ENCODE measurements at regions not wholly inside any gene's neighbourhood (a gene's known extent, or its start where the extent isn't known, plus 50 kb on each side); places are given as distances from the start of the nearest gene placed in this dataset.

DNA sequence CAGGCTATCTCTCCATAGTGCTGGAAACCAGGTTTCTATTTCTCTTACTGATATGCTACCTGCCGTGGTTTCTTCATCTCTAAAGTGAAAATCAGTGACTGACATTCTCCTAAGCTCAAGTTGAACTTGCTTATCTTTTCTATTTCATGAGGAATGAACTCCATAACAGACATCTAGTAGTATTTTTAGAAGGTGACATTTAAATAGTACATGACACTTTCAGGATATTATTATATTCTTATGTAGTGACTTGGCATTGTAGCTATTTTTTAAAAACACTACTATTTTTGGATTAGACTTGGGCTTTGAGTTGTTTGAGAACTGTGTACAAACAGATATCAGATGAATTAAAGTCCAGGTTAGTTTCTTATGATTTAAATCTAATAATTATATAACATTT is 1381.8 kb downstream of the DSC3 start:
- ATAC-seq (ENCODE audit: low read depth) = no peak

DNA sequence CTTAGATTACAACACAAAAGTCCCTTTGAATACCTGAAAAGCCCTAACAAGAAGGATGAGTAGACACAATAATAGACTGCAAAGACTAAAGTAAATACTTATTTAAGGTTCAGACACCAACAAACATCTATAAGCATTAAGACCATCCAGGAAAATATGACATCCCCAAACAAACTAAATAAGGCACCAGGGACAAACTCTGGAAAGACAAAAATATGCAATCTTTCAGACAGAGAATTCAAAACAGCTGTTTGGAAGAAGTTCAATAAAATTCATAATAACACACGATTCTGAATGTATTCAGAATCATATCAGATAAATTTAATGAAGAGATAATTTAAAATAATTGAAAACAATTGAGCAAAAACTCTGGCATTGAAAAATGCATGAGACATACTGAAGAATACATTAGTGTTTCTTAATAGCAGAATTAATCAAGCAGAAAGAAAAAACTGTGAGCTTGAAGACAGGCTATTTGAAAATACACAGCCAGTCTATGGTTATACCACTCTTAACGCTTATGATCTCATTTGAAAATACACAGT is 1388.8 kb downstream of the DSC3 start:
- no peaks in the 10 kb centered on the region for H3K36me3 Mint-ChIP-seq (ENCODE audit: low read depth)
- H3K27me3 Mint-ChIP-seq = no peaks in the 10 kb centered on the region
- no peak for DNase-seq
- ChIA-PET CTCF (no interaction called here), POLR2A (no interaction called here)
- peaks cover 5% of the 10 kb centered on the region for H3K9me3 Mint-ChIP-seq
- H3K4me1 Mint-ChIP-seq = no peaks in the 10 kb centered on the region
- H3K4me3 Mint-ChIP-seq = no peak overlapping the region
- TF ChIP-seq, protein P1, sequence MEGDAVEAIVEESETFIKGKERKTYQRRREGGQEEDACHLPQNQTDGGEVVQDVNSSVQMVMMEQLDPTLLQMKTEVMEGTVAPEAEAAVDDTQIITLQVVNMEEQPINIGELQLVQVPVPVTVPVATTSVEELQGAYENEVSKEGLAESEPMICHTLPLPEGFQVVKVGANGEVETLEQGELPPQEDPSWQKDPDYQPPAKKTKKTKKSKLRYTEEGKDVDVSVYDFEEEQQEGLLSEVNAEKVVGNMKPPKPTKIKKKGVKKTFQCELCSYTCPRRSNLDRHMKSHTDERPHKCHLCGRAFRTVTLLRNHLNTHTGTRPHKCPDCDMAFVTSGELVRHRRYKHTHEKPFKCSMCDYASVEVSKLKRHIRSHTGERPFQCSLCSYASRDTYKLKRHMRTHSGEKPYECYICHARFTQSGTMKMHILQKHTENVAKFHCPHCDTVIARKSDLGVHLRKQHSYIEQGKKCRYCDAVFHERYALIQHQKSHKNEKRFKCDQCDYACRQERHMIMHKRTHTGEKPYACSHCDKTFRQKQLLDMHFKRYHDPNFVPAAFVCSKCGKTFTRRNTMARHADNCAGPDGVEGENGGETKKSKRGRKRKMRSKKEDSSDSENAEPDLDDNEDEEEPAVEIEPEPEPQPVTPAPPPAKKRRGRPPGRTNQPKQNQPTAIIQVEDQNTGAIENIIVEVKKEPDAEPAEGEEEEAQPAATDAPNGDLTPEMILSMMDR (IDR thresholded peaks at IDR 0.05) = no peak
- H3K27ac Mint-ChIP-seq = no peak overlapping the region
- intact Hi-C loops (cut with micrococcal nuclease) = no loop called here
- no peak for ATAC-seq (ENCODE audit: low read depth)

More for the DNA sequence above, 1381.8 kb downstream of the DSC3 start:
- POLR2A ChIA-PET = no interaction called here
- DNase-seq = no peak
- intact Hi-C loops (cut with micrococcal nuclease) = no loop called here
- no peaks in the 10 kb centered on the region for H3K4me1 Mint-ChIP-seq
- no peak overlapping the region for H3K27ac Mint-ChIP-seq
- peaks cover 5% of the 10 kb centered on the region for H3K9me3 Mint-ChIP-seq
- CTCF ChIA-PET = no interaction called here
- no peak overlapping the region for H3K4me3 Mint-ChIP-seq
- TF ChIP-seq, protein P1 (IDR thresholded peaks at IDR 0.05) = no peak
- H3K36me3 Mint-ChIP-seq (ENCODE audit: low read depth) = no peaks in the 10 kb centered on the region
- H3K27me3 Mint-ChIP-seq = no peaks in the 10 kb centered on the region

DNA sequence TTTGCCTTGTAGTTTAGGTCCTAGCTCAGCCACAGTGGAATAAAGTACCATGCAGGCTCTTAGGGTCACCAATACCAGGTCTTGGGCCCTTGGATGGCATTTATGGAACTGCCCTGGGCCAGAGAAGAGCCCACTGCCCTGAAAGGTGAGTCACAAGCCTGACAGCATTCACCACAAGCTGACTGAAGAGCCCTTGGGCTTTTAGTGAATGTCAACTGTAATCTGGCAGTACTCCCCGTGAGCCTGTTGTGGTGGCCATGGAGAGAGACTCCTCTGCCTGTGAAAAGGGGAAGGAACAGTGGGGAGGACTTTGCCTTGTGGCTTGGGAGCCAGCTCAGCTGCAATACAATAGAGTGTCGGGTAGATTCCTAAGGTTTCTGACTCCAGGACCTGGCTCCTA is 1389.7 kb downstream of the DSC3 start:
- POLR2A ChIA-PET = no interaction called here

DNA sequence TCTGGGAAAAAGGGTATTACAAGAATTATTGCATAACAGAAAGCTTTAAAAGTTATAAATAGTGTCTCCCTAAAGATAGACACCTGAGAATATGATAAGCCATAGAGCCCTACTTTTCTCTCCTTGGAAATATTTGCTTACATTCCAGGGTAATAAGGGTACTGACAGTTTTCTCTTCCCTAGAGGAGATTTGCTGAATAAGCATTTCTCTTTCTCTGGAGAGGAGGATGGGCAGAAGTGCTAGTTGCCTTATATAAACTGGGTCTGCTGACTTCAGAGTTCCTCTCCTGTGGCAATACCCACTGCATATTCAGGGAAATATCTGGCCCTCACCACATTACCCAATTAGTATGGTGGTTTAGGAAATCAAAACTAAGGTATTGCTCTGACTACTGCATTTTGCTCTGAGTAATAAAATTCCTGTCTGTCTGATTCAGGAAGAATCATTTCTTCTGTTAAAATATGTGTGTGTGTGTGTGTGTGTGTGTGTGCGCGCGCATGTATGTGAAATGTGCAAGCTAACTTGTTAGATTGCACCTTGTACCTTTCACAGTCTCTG is 1391.3 kb downstream of the DSC3 start:
- ATAC-seq (ENCODE audit: low read depth) = no peak
- no peak for DNase-seq
- Mint-ChIP-seq H3K27ac (no peak overlapping the region), H3K4me3 (no peak overlapping the region), H3K9me3 (peaks cover 2% of the 10 kb centered on the region), H3K27me3 (no peaks in the 10 kb centered on the region), H3K4me1 (no peaks in the 10 kb centered on the region), H3K36me3 (ENCODE audit: low read depth) (no peaks in the 10 kb centered on the region)
- ChIA-PET POLR2A (no interaction called here), CTCF (no interaction called here)
- intact Hi-C loops (cut with micrococcal nuclease) = no loop called here
- TF ChIP-seq, protein P1 (IDR thresholded peaks at IDR 0.05) = no peak

More for the DNA sequence above, 1389.7 kb downstream of the DSC3 start:
- Mint-ChIP-seq H3K9me3 (peaks cover 5% of the 10 kb centered on the region), H3K36me3 (ENCODE audit: low read depth) (no peaks in the 10 kb centered on the region), H3K4me1 (no peaks in the 10 kb centered on the region), H3K4me3 (no peak overlapping the region), H3K27ac (no peak overlapping the region), H3K27me3 (no peaks in the 10 kb centered on the region)
- CTCF ChIA-PET = no interaction called here
- ATAC-seq (ENCODE audit: low read depth) (no peak), DNase-seq (no peak)
- intact Hi-C loops (cut with micrococcal nuclease) = no loop called here
- TF ChIP-seq, protein P1 (IDR thresholded peaks at IDR 0.05) = no peak

DNA sequence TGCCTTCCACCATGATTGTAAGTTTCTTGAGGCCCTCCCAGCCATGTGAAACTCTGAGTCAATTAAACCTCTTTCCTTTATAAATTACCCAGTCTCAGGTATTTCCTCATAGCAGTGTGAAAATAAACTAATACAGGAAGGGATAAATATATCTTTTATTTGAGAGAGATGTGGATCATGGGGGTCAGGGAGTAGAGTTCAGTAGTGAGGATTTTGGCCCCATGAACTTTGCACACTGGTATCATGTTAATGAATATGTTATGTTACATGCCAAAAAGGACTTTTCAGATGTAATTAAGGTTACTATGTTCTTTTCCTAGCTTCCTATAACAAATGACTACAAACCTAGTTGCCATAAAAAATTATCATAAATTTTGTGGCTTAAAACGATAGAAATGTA is 1393.7 kb downstream of the DSC3 start:
- ATAC-seq (ENCODE audit: low read depth) (no peak), DNase-seq (no peak)
- H3K27ac Mint-ChIP-seq = no peak overlapping the region
- CTCF ChIA-PET = no interaction called here
- TF ChIP-seq, protein P1 (IDR thresholded peaks at IDR 0.05) = no peak
- no peaks in the 10 kb centered on the region for H3K36me3 Mint-ChIP-seq (ENCODE audit: low read depth)
- peaks cover 2% of the 10 kb centered on the region for H3K9me3 Mint-ChIP-seq
- no peaks in the 10 kb centered on the region for H3K4me1 Mint-ChIP-seq
- no peak overlapping the region for H3K4me3 Mint-ChIP-seq
- H3K27me3 Mint-ChIP-seq = no peaks in the 10 kb centered on the region
- POLR2A ChIA-PET = no interaction called here
- intact Hi-C loops (cut with micrococcal nuclease) = no loop called here
